Neural cell (in vitro differentiated cells): ENCODE measurements at regions not wholly inside any gene's neighbourhood (a gene's known extent, or its start where the extent isn't known, plus 50 kb on each side); places are given as distances from the start of the nearest gene placed in this dataset.

Experiments
- H2AFZ ChIP-seq: fragments of 200-600, 300-800 bp; sonication (generic), shearing (Covaris generic); 2 replicates; pipeline ENCODE4 v1.6.0; 2014; ENCODE audit warnings: low read depth, mild to moderate bottlenecking, antibody characterized with exemption, low read length, moderate library complexity
- H3F3A ChIP-seq: fragments of 200-600 bp; shearing (Covaris generic); 2 replicates; pipeline ENCODE4 v1.6.1; 2016; ENCODE audit warnings: mild to moderate bottlenecking, moderate library complexity, mixed read lengths, antibody characterized with exemption, low read length; ENCODE audit not compliant: insufficient read depth, poor library complexity, severe bottlenecking
- H3K27ac ChIP-seq: fragments of 200-600, 300-800 bp; sonication (generic), shearing (Covaris generic); 2 replicates; pipeline ENCODE4 v1.5.1; 2014; ENCODE audit warnings: mild to moderate bottlenecking, low read length, moderate library complexity
- H3K27me3 ChIP-seq: fragments of 300-800, 200-600 bp; sonication (generic), shearing (Covaris generic); 2 replicates; pipeline ENCODE4 v1.6.0; 2014; ENCODE audit warnings: mild to moderate bottlenecking, low read depth, low read length, moderate library complexity; ENCODE audit not compliant: insufficient read depth
- H3K36me3 ChIP-seq: fragments of 300-800, 200-600 bp; sonication (generic), shearing (Covaris generic); 2 replicates; pipeline ENCODE4 v1.5.1; 2014; ENCODE audit warnings: mild to moderate bottlenecking, antibody characterized with exemption, low read length, moderate library complexity; ENCODE audit not compliant: insufficient read depth
- H3K4me2 ChIP-seq: fragments of 300-800, 200-600 bp; sonication (generic), shearing (Covaris generic); 2 replicates; pipeline ENCODE4 v1.6.0; 2014; ENCODE audit warnings: mild to moderate bottlenecking, low read length
- H3K4me3 ChIP-seq: fragments of 300-800, 200-600 bp; sonication (generic), shearing (Covaris generic); 2 replicates; pipeline ENCODE4 v1.5.1; 2014; ENCODE audit warnings: mild to moderate bottlenecking, low read length, moderate library complexity
- H3K79me2 ChIP-seq: fragments of 200-600 bp; shearing (Covaris generic); replicated peaks from 2 replicates; pipeline ENCODE4 v1.6.0; 2014; ENCODE audit warnings: mild to moderate bottlenecking, low read length, moderate library complexity; ENCODE audit not compliant: insufficient read depth
- H3K9ac ChIP-seq: fragments of 300-800, 200-600 bp; sonication (generic), shearing (Covaris generic); 2 replicates; pipeline ENCODE4 v1.6.1; 2016; ENCODE audit warnings: mild to moderate bottlenecking, low read length, mixed read lengths
- H3K9me2 ChIP-seq: fragments of 200-600 bp; shearing (Covaris generic); 2 replicates; pipeline ENCODE4 v1.6.1; 2016; ENCODE audit warnings: mild to moderate bottlenecking, low read length, mixed read lengths; ENCODE audit not compliant: insufficient read depth
- H3K9me3 ChIP-seq: fragments of 200-600, 300-800 bp; sonication (generic), shearing (Covaris generic); 2 replicates; pipeline ENCODE4 v1.6.1; 2016; ENCODE audit warnings: mild to moderate bottlenecking, mixed run types, low read length, moderate library complexity, mixed read lengths
- H4K20me1 ChIP-seq: fragments of 200-600 bp; shearing (Covaris generic); 2 replicates; pipeline ENCODE4 v1.6.1; 2016; ENCODE audit warnings: mild to moderate bottlenecking, mixed run types; ENCODE audit not compliant: insufficient read depth
- CTCF ChIP-seq: fragments of 450-650 bp; IDR thresholded peaks from 2 replicates; pipeline ENCODE4 v1.5.1; 2014; ENCODE audit warnings: antibody characterized with exemption, mild to moderate bottlenecking, moderate library complexity; ENCODE audit not compliant: poor library complexity, severe bottlenecking
- EP300 ChIP-seq: fragments of 450-650 bp; conservative IDR thresholded peaks from 2 replicates; pipeline ENCODE4 v1.6.1; 2014; ENCODE audit warnings: antibody characterized with exemption, mild to moderate bottlenecking, moderate library complexity; ENCODE audit not compliant: poor library complexity, severe bottlenecking
- EZH2 ChIP-seq: fragments of 200-600, 300-800 bp; shearing (Covaris generic), sonication (generic); IDR thresholded peaks from 2 replicates; pipeline ENCODE4 v1.6.1; 2014; ENCODE audit warnings: antibody characterized with exemption, low read length, borderline replicate concordance, mild to moderate bottlenecking; ENCODE audit not compliant: insufficient read depth, poor library complexity, severe bottlenecking
- MXI1 ChIP-seq: fragments of 450-650 bp; conservative IDR thresholded peaks from 2 replicates; pipeline ENCODE4 v1.6.1; 2014; ENCODE audit warnings: antibody characterized with exemption, mild to moderate bottlenecking; ENCODE audit not compliant: poor library complexity, severe bottlenecking
- POLR2AphosphoS5 ChIP-seq: IDR thresholded peaks from 2 replicates; pipeline ENCODE4 v1.6.1; 2012
- RAD21 ChIP-seq: fragments of 450-650 bp; conservative IDR thresholded peaks from 2 replicates; pipeline ENCODE4 v1.6.1; 2014; ENCODE audit warnings: antibody characterized with exemption, mild to moderate bottlenecking, moderate library complexity
- REST ChIP-seq: IDR thresholded peaks from 2 replicates; pipeline ENCODE4 v1.6.1; 2012; ENCODE audit warnings: borderline replicate concordance
- SMC3 ChIP-seq: fragments of 450-650 bp; conservative IDR thresholded peaks from 2 replicates; pipeline ENCODE4 v1.6.1; 2014; ENCODE audit warnings: antibody characterized with exemption, mild to moderate bottlenecking, moderate library complexity; ENCODE audit not compliant: poor library complexity
- TAF1 ChIP-seq: IDR thresholded peaks from 2 replicates; pipeline ENCODE4 v1.6.1; 2012; ENCODE audit warnings: low read depth

- TF ChIP-seq POLR2AphosphoS5 = no peak
- no peaks in the 10 kb centered on the region for H3K36me3 ChIP-seq
- H3K4me2 ChIP-seq = no peak overlapping the region
- no peaks in the 10 kb centered on the region for H3K79me2 ChIP-seq
- H3K9me3 ChIP-seq = no peaks in the 10 kb centered on the region
- H3K9me2 ChIP-seq = no peaks in the 10 kb centered on the region
- no peak overlapping the region for H3K9ac ChIP-seq
- no peak overlapping the region for H3K4me3 ChIP-seq
- H3F3A ChIP-seq = no peaks in the 10 kb centered on the region
- no peaks in the 10 kb centered on the region for H3K27me3 ChIP-seq
- H4K20me1 ChIP-seq = no peaks in the 10 kb centered on the region
- H3K27ac ChIP-seq = no peak overlapping the region
- H2AFZ ChIP-seq = no peak overlapping the region
These were observed 75.1 kb upstream of the NUP50 start for GRCh38 chr22:45088576-45088975.

- Histone ChIP-seq H3F3A (no peaks in the 10 kb centered on the region), H3K27ac (no peak overlapping the region), H4K20me1 (no peaks in the 10 kb centered on the region), H3K27me3 (no peaks in the 10 kb centered on the region), H3K4me2 (no peak overlapping the region), H3K9ac (no peak overlapping the region), H3K79me2 (no peaks in the 10 kb centered on the region), H3K9me2 (no peaks in the 10 kb centered on the region), H3K4me3 (no peak overlapping the region), H2AFZ (no peak overlapping the region), H3K36me3 (no peaks in the 10 kb centered on the region), H3K9me3 (no peaks in the 10 kb centered on the region)
- TF ChIP-seq SMC3 = no peak
- no peak for TF ChIP-seq EZH2
- TF ChIP-seq EP300 = no peak
- TF ChIP-seq RAD21 = no peak
- no peak for TF ChIP-seq TAF1
- no peak for TF ChIP-seq CTCF
- no peak for TF ChIP-seq REST
- TF ChIP-seq MXI1 = no peak
- TF ChIP-seq POLR2AphosphoS5 = no peak
These were observed 73.2 kb upstream of the NUP50 start for GRCh38 chr22:45090497-45090910.

- Histone ChIP-seq H3K27me3 (no peaks in the 10 kb centered on the region), H3K36me3 (no peaks in the 10 kb centered on the region), H4K20me1 (no peaks in the 10 kb centered on the region), H3K9me3 (no peaks in the 10 kb centered on the region), H3F3A (no peaks in the 10 kb centered on the region), H3K79me2 (no peaks in the 10 kb centered on the region), H3K9ac (no peak overlapping the region), H3K4me3 (no peak overlapping the region), H3K9me2 (no peaks in the 10 kb centered on the region), H2AFZ (no peak overlapping the region), H3K27ac (no peak overlapping the region), H3K4me2 (no peak overlapping the region)
- TF ChIP-seq MXI1 (no peak), CTCF (no peak), SMC3 (no peak), EZH2 (no peak), EP300 (no peak), REST (no peak), RAD21 (no peak), TAF1 (no peak), POLR2AphosphoS5 (no peak)
These were observed 72.4 kb upstream of the NUP50 start for GRCh38 chr22:45091254-45091854.
